Thyroid gland (tissue), 4 donors: ENCODE measurements at regions not wholly inside any gene's neighbourhood (a gene's known extent, or its start where the extent isn't known, plus 50 kb on each side); places are given as distances from the start of the nearest gene placed in this dataset.

Source experiments
- DNase-seq, 2 donors: peaks; one replicate each; pipeline ENCODE4 v3.0.0-alpha.2; 2019
- H3K27ac ChIP-seq, 3 donors: fragments of 200-600 bp; sonication (generic); 1 replicate in 2 of 3; 2 replicates in 1 of 3; pipeline ENCODE4 v1.5.1; 2016 to 2019; ENCODE audit warnings: mild to moderate bottlenecking in 1 of 3, moderate library complexity in 1 of 3
- H3K27me3 ChIP-seq: fragments of 200-600 bp; sonication (generic); one replicate; pipeline ENCODE4 v1.5.1; 2019
- H3K36me3 ChIP-seq, 2 donors: fragments of 200-600 bp; sonication (generic); one replicate each; pipeline ENCODE4 v1.5.1; 2016 to 2019
- H3K4me1 ChIP-seq, 2 donors: fragments of 200-600 bp; sonication (generic); one replicate each; pipeline ENCODE4 v1.5.1; 2017 to 2019
- H3K4me3 ChIP-seq, 3 donors: fragments of 200-600 bp; sonication (generic); replicated peaks in 1 of 3; 1 replicate in 2 of 3; 2 replicates in 1 of 3; pipeline ENCODE4 v1.5.1; 2016; ENCODE audit warnings: mild to moderate bottlenecking in 1 of 3
- H3K9me3 ChIP-seq: fragments of 200-600 bp; sonication (generic); one replicate; pipeline ENCODE4 v1.5.1; 2017
- CTCF ChIP-seq, 6 experiments: fragments of 200-600 bp in 3 of 6; fragments of 450-650 bp in 3 of 6; sonication (generic) in 3 of 6; IDR thresholded peaks; one replicate each; pipeline ENCODE4 v1.5.1; 2016 to 2019; ENCODE audit warnings: antibody characterized with exemption in 6 of 6, mild to moderate bottlenecking in 2 of 6, inconsistent platforms in 1 of 6, moderate library complexity in 1 of 6
- POLR2A ChIP-seq, 2 donors: fragments of 450-650 bp; IDR thresholded peaks; one replicate each; pipeline ENCODE4 v1.6.1; 2017; ENCODE audit warnings: antibody characterized with exemption in 2 of 2, mild to moderate bottlenecking in 2 of 2, moderate library complexity in 1 of 2
- WGBS, 2 donors: methylation state at CpG; one replicate each; pipeline ENCODE4 v1.1.5; 2017; 5-methylcytosine and 5-hydroxymethylcytosine counted together
- intact Hi-C: fragments of 100-400 bp; cut with DNase I; formaldehyde crosslinking; loops from one replicate; pipeline ENCODE4 v1.15.1; 2023

- peak in 1 of 2 donors; percentile 21 for DNase-seq
- Histone ChIP-seq H3K36me3 (no peaks in the 10 kb centered on the region), H3K4me1 (peaks cover 5 to 7% of the 10 kb centered on the region in 2 donors), H3K27me3 (no peaks in the 10 kb centered on the region), H3K9me3 (no peaks in the 10 kb centered on the region), H3K4me3 (no peak overlapping the region), H3K27ac (no peak overlapping the region)
- 37 to 39% methylated on average over 4 of the region's 4 CpGs for WGBS, 2 donors
- TF ChIP-seq CTCF (IDR thresholded peaks at IDR 0.05) = no peak
- TF ChIP-seq POLR2A (IDR thresholded peaks at IDR 0.05) = no peak
- intact Hi-C loops = no loop called here
These were observed 245.2 kb downstream of the TPBG start for GRCh38 chr6:82608781-82609180.

- DNase-seq = no peak
- H3K9me3 ChIP-seq = no peaks in the 10 kb centered on the region
- intact Hi-C loops = no loop called here
- no peaks in the 10 kb centered on the region for H3K36me3 ChIP-seq
- no peaks in the 10 kb centered on the region for H3K27me3 ChIP-seq
- H3K4me1 ChIP-seq = peaks cover 5 to 7% of the 10 kb centered on the region in 2 donors
- no peak overlapping the region for H3K27ac ChIP-seq
- TF ChIP-seq POLR2A (IDR thresholded peaks at IDR 0.05) (no peak), CTCF (IDR thresholded peaks at IDR 0.05) (no peak)
- no peak overlapping the region for H3K4me3 ChIP-seq
- WGBS, 2 donors = 90 to 97% methylated on average over 1 of the region's 1 CpG
These were observed 248.1 kb downstream of the TPBG start for GRCh38 chr6:82611751-82612150.

- TF ChIP-seq POLR2A (IDR thresholded peaks at IDR 0.05) = no peak
- TF ChIP-seq CTCF (IDR thresholded peaks at IDR 0.05) = no peak
- Histone ChIP-seq H3K27ac (no peak overlapping the region), H3K9me3 (no peaks in the 10 kb centered on the region), H3K4me1 (peaks cover 5 to 7% of the 10 kb centered on the region in 2 donors), H3K27me3 (no peaks in the 10 kb centered on the region), H3K36me3 (no peaks in the 10 kb centered on the region), H3K4me3 (no peak overlapping the region)
- DNase-seq = no peak
- intact Hi-C loops = no loop called here
- 89 to 95% methylated on average over 1 of the region's 1 CpG for WGBS, 2 donors
These were observed 248.9 kb downstream of the TPBG start for GRCh38 chr6:82612475-82613039.

GRCh38 chr6:82614518-82614917 is 250.9 kb downstream of the TPBG start:
- DNase-seq = no peak
- intact Hi-C loops = no loop called here
- TF ChIP-seq POLR2A (IDR thresholded peaks at IDR 0.05) = no peak
- no peak for TF ChIP-seq CTCF (IDR thresholded peaks at IDR 0.05)
- 61 to 72% methylated on average over 3 of the region's 3 CpGs for WGBS, 2 donors
- H3K4me3 ChIP-seq = no peak overlapping the region
- no peaks in the 10 kb centered on the region for H3K4me1 ChIP-seq
- H3K9me3 ChIP-seq = no peaks in the 10 kb centered on the region
- H3K27ac ChIP-seq = no peak overlapping the region
- H3K36me3 ChIP-seq = no peaks in the 10 kb centered on the region
- H3K27me3 ChIP-seq = no peaks in the 10 kb centered on the region

- no peaks in the 10 kb centered on the region for H3K27me3 ChIP-seq
- H3K27ac ChIP-seq = no peak overlapping the region
- no peaks in the 10 kb centered on the region for H3K9me3 ChIP-seq
- TF ChIP-seq POLR2A (IDR thresholded peaks at IDR 0.05) (no peak), CTCF (IDR thresholded peaks at IDR 0.05) (peak in 3 of 6 experiments; percentile 13 to 30 (median 22))
- H3K4me3 ChIP-seq = no peak overlapping the region
- H3K36me3 ChIP-seq = no peaks in the 10 kb centered on the region
- intact Hi-C loops = no loop called here
- DNase-seq = no peak
- 72 to 75% methylated on average over 4 of the region's 4 CpGs for WGBS, 2 donors
- H3K4me1 ChIP-seq = no peaks in the 10 kb centered on the region
These were observed 252.9 kb downstream of the TPBG start for GRCh38 chr6:82616386-82617028.
